Muscle layer of colon (tissue), 2 donors: ENCODE measurements at regions not wholly inside any gene's neighbourhood (a gene's known extent, or its start where the extent isn't known, plus 50 kb on each side); places are given as distances from the start of the nearest gene placed in this dataset.

Experiments
- H3K27ac ChIP-seq: one replicate; pipeline ENCODE4 v1.7.0; 2013; ENCODE audit warnings: low read depth, mild to moderate bottlenecking, low read length, moderate library complexity
- H3K27me3 ChIP-seq, 2 donors: one replicate each; pipeline ENCODE4 v1.7.0; 2013; ENCODE audit warnings: low read length in 2 of 2, mild to moderate bottlenecking in 2 of 2; ENCODE audit not compliant: insufficient read depth in 2 of 2, control insufficient read depth in 1 of 2
- H3K36me3 ChIP-seq: one replicate; pipeline ENCODE4 v1.7.0; 2013; ENCODE audit warnings: mild to moderate bottlenecking, low read length; ENCODE audit not compliant: insufficient read depth
- H3K4me1 ChIP-seq: one replicate; pipeline ENCODE4 v1.7.0; 2013; ENCODE audit warnings: mild to moderate bottlenecking, low read length; ENCODE audit not compliant: insufficient read depth
- H3K4me3 ChIP-seq, 2 donors: one replicate each; pipeline ENCODE4 v1.7.0; 2013; ENCODE audit warnings: low read length in 2 of 2, low read depth in 1 of 2, mild to moderate bottlenecking in 1 of 2, moderate library complexity in 1 of 2
- H3K9ac ChIP-seq: one replicate; pipeline ENCODE4 v1.7.0; 2013; ENCODE audit warnings: low read length
- H3K9me3 ChIP-seq: one replicate; pipeline ENCODE4 v1.7.0; 2013; ENCODE audit warnings: mild to moderate bottlenecking, low read length
- donor health status: abdominal sarcoma.
- donor health status: Adenocarcinoma of cecum.

GRCh38 chr2:82165377-82165776, 1860.8 kb upstream of the LRRTM1 start:
- Histone ChIP-seq H3K4me3 (no peak overlapping the region), H3K27me3 (no peaks in the 10 kb centered on the region), H3K27ac (no peak overlapping the region), H3K4me1 (no peaks in the 10 kb centered on the region), H3K36me3 (no peaks in the 10 kb centered on the region), H3K9ac (no peak overlapping the region), H3K9me3 (no peaks in the 10 kb centered on the region)

- H3K36me3 ChIP-seq: no peaks in the 10 kb centered on the region
- H3K4me1 ChIP-seq: peaks cover 5% of the 10 kb centered on the region
- no peaks in the 10 kb centered on the region for H3K27me3 ChIP-seq
- no peak overlapping the region for H3K9ac ChIP-seq
- H3K9me3 ChIP-seq: no peaks in the 10 kb centered on the region
- H3K27ac ChIP-seq: no peak overlapping the region
- no peak overlapping the region for H3K4me3 ChIP-seq
These were observed 1853.6 kb upstream of the LRRTM1 start for GRCh38 chr2:82158150-82158549.

- Histone ChIP-seq H3K4me1 (peaks cover 9% of the 10 kb centered on the region), H3K27ac (no peak overlapping the region), H3K36me3 (no peaks in the 10 kb centered on the region), H3K4me3 (no peak overlapping the region), H3K9me3 (no peaks in the 10 kb centered on the region), H3K9ac (no peak overlapping the region), H3K27me3 (no peaks in the 10 kb centered on the region)
These were observed 1850.9 kb upstream of the LRRTM1 start for GRCh38 chr2:82155469-82155868.

GRCh38 chr2:82143343-82143742, 1838.8 kb upstream of the LRRTM1 start:
- H3K9ac ChIP-seq: no peak overlapping the region
- no peak overlapping the region for H3K27ac ChIP-seq
- no peak overlapping the region for H3K4me3 ChIP-seq
- peaks cover 14% of the 10 kb centered on the region for H3K4me1 ChIP-seq
- no peaks in the 10 kb centered on the region for H3K36me3 ChIP-seq
- no peaks in the 10 kb centered on the region for H3K9me3 ChIP-seq
- no peaks in the 10 kb centered on the region for H3K27me3 ChIP-seq

GRCh38 chr2:82139979-82140611, 1835.5 kb upstream of the LRRTM1 start:
- no peaks in the 10 kb centered on the region for H3K27me3 ChIP-seq
- H3K4me3 ChIP-seq: no peak overlapping the region
- H3K9ac ChIP-seq: no peak overlapping the region
- no peaks in the 10 kb centered on the region for H3K9me3 ChIP-seq
- H3K27ac ChIP-seq: no peak overlapping the region
- no peaks in the 10 kb centered on the region for H3K36me3 ChIP-seq
- H3K4me1 ChIP-seq: peaks cover 14% of the 10 kb centered on the region

- Histone ChIP-seq H3K4me3 (no peak overlapping the region), H3K27me3 (no peaks in the 10 kb centered on the region), H3K36me3 (no peaks in the 10 kb centered on the region)
These were observed 1832.9 kb upstream of the LRRTM1 start for GRCh38 chr2:82137441-82137840.

GRCh38 chr2:82128051-82128450, 1823.5 kb upstream of the LRRTM1 start:
- Histone ChIP-seq H3K9ac (no peak overlapping the region), H3K4me1 (no peaks in the 10 kb centered on the region), H3K4me3 (no peak overlapping the region), H3K27me3 (no peaks in the 10 kb centered on the region), H3K36me3 (no peaks in the 10 kb centered on the region), H3K9me3 (no peaks in the 10 kb centered on the region), H3K27ac (no peak overlapping the region)

More at GRCh38 chr2:82137441-82137840, 1832.9 kb upstream of the LRRTM1 start:
- Histone ChIP-seq H3K27ac (no peak overlapping the region), H3K4me1 (peaks cover 14% of the 10 kb centered on the region), H3K9me3 (no peaks in the 10 kb centered on the region), H3K9ac (no peak overlapping the region)

- H3K27me3 ChIP-seq: no peaks in the 10 kb centered on the region
- no peaks in the 10 kb centered on the region for H3K36me3 ChIP-seq
- H3K4me1 ChIP-seq: no peaks in the 10 kb centered on the region
- no peak overlapping the region for H3K4me3 ChIP-seq
- no peak overlapping the region for H3K27ac ChIP-seq
- no peaks in the 10 kb centered on the region for H3K9me3 ChIP-seq
- no peak overlapping the region for H3K9ac ChIP-seq
These were observed 1820.1 kb upstream of the LRRTM1 start for GRCh38 chr2:82124629-82125028.

- Histone ChIP-seq H3K4me1 (no peaks in the 10 kb centered on the region), H3K36me3 (no peaks in the 10 kb centered on the region), H3K4me3 (no peak overlapping the region), H3K9ac (no peak overlapping the region), H3K27ac (no peak overlapping the region), H3K9me3 (no peaks in the 10 kb centered on the region), H3K27me3 (no peaks in the 10 kb centered on the region)
These were observed 1816.1 kb upstream of the LRRTM1 start for GRCh38 chr2:82120654-82121053.

- no peaks in the 10 kb centered on the region for H3K4me1 ChIP-seq
- no peak overlapping the region for H3K27ac ChIP-seq
- no peak overlapping the region for H3K9ac ChIP-seq
- H3K27me3 ChIP-seq: no peaks in the 10 kb centered on the region
- no peak overlapping the region for H3K4me3 ChIP-seq
- no peaks in the 10 kb centered on the region for H3K36me3 ChIP-seq
- no peaks in the 10 kb centered on the region for H3K9me3 ChIP-seq
These were observed 1815.6 kb upstream of the LRRTM1 start for GRCh38 chr2:82120115-82120514.

- Histone ChIP-seq H3K4me1 (no peaks in the 10 kb centered on the region), H3K9me3 (no peaks in the 10 kb centered on the region), H3K27me3 (no peaks in the 10 kb centered on the region), H3K4me3 (no peak overlapping the region), H3K27ac (no peak overlapping the region), H3K36me3 (no peaks in the 10 kb centered on the region), H3K9ac (no peak overlapping the region)
These were observed 1804.9 kb upstream of the LRRTM1 start for GRCh38 chr2:82109418-82109817.

- no peak overlapping the region for H3K4me3 ChIP-seq
- no peaks in the 10 kb centered on the region for H3K27me3 ChIP-seq
- H3K9me3 ChIP-seq: no peaks in the 10 kb centered on the region
- H3K27ac ChIP-seq: no peak overlapping the region
- no peaks in the 10 kb centered on the region for H3K36me3 ChIP-seq
- H3K9ac ChIP-seq: no peak overlapping the region
- no peaks in the 10 kb centered on the region for H3K4me1 ChIP-seq
These were observed 1794.1 kb upstream of the LRRTM1 start for GRCh38 chr2:82098617-82099016.
